HG02840 (cell line): ENCODE measurements at regions not wholly inside any gene's neighbourhood (a gene's known extent, or its start where the extent isn't known, plus 50 kb on each side); places are given as distances from the start of the nearest gene placed in this dataset.

Experiments
- ATAC-seq: cut with Tn5 transposase; IDR thresholded peaks from one replicate; pipeline ENCODE4 v1.9.1; 2021; ENCODE audit warnings: mild to moderate bottlenecking, moderate library complexity, moderate number of reproducible peaks; ENCODE audit not compliant: unreplicated experiment, low FRiP score

- no peak for ATAC-seq
Measured at GRCh38 chr5:56523790-56524575, 290.9 kb upstream of the ANKRD55 start.

GRCh38 chr5:56522960-56523359, 289.8 kb upstream of the ANKRD55 start:
- ATAC-seq: no peak

GRCh38 chr5:56522169-56522568, 289.0 kb upstream of the ANKRD55 start:
- no peak for ATAC-seq

GRCh38 chr5:56520986-56521730, 288.0 kb upstream of the ANKRD55 start:
- no peak for ATAC-seq

- no peak for ATAC-seq
Measured at GRCh38 chr5:56518820-56519219, 285.7 kb upstream of the ANKRD55 start.

GRCh38 chr5:56517011-56517416, 283.9 kb upstream of the ANKRD55 start:
- no peak for ATAC-seq

GRCh38 chr5:56516441-56516840, 283.3 kb upstream of the ANKRD55 start:
- no peak for ATAC-seq

- ATAC-seq: no peak
Measured at GRCh38 chr5:56516035-56516434, 282.9 kb upstream of the ANKRD55 start.

- ATAC-seq: no peak
Measured at GRCh38 chr5:56515011-56515410, 281.9 kb upstream of the ANKRD55 start.

- ATAC-seq: no peak
Measured at GRCh38 chr5:56514245-56514644, 281.1 kb upstream of the ANKRD55 start.

GRCh38 chr5:56513141-56513540, 280.0 kb upstream of the ANKRD55 start:
- no peak for ATAC-seq

- ATAC-seq: no peak
Measured at GRCh38 chr5:56512313-56512996, 279.3 kb upstream of the ANKRD55 start.

GRCh38 chr5:56511326-56511841, 278.3 kb upstream of the ANKRD55 start:
- ATAC-seq: no peak

GRCh38 chr5:56508249-56508648, 275.1 kb upstream of the ANKRD55 start:
- no peak for ATAC-seq

GRCh38 chr5:56507351-56507930, 274.3 kb upstream of the ANKRD55 start:
- ATAC-seq: no peak

GRCh38 chr5:56506211-56506965, 273.3 kb upstream of the ANKRD55 start:
- ATAC-seq: no peak

- ATAC-seq: no peak
Measured at GRCh38 chr5:56503929-56504328, 270.8 kb upstream of the ANKRD55 start.

GRCh38 chr5:56501781-56502557, 268.8 kb upstream of the ANKRD55 start:
- no peak for ATAC-seq

GRCh38 chr5:56499901-56500300, 266.8 kb upstream of the ANKRD55 start:
- ATAC-seq: no peak
